H1 (cell line): ENCODE measurements at regions not wholly inside any gene's neighbourhood (a gene's known extent, or its start where the extent isn't known, plus 50 kb on each side); places are given as distances from the start of the nearest gene placed in this dataset.

ENCODE experiments used
- EP300 ChIP-seq, 2 experiments: IDR thresholded peaks; 1 replicate in 1 of 2; 2 replicates in 1 of 2; pipeline ENCODE4 v1.6.1; 2011 to 2012; ENCODE audit warnings: low read depth in 2 of 2, low read length in 2 of 2, mild to moderate bottlenecking in 2 of 2, borderline replicate concordance in 1 of 2, inconsistent platforms in 1 of 2, moderate library complexity in 1 of 2
- POLR2AphosphoS5 ChIP-seq: IDR thresholded peaks from 2 replicates; pipeline ENCODE4 v1.6.1; 2011; ENCODE audit warnings: low read depth, low read length
- TAF1 ChIP-seq: IDR thresholded peaks from 2 replicates; pipeline ENCODE4 v1.6.1; 2011; ENCODE audit warnings: mild to moderate bottlenecking, low read depth, low read length

GRCh38 chr10:29212597-29212996 lies 76.3 kb upstream of the LYZL1 start:
- no peak for TF ChIP-seq TAF1
- TF ChIP-seq POLR2AphosphoS5 = no peak
- no peak for TF ChIP-seq EP300 (IDR thresholded peaks at IDR 0.05; ENCODE audit: borderline replicate concordance in 1 of 2, low read depth in 2 of 2, low read length in 2 of 2)
